MV-4-11 (cell line): ENCODE measurements at regions not wholly inside any gene's neighbourhood (a gene's known extent, or its start where the extent isn't known, plus 50 kb on each side); places are given as distances from the start of the nearest gene placed in this dataset.
A peak's percentile ranks its signal among the peaks of the same experiment; 100 is the strongest.
"Not testable (repeated sequence)": the region's sequence is repeated elsewhere in the genome, so short reads cannot be mapped to it uniquely, and the experiment has no call there.

Source experiments
- DNase-seq: peaks from one replicate; lab custom pipeline; 2025; lab: John Stamatoyannopoulos, UW

DNA sequence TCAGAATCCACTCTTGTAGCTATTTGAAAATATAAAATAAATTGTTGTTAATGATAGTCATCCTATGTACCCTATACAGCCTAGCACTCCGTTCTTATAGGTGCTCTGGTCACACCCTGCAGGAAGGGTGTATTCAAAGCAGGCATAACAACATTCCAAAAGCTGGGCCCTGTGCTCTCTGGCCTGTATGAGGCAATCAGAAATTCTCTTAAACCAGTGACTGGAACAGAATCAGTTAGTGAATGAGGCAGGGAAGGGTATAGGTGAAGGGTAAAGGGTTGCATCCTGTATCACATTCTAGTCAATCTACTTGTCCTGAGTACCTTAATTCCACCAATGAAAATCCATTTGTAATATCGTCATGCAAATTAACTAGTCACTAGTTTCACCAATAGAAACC is 154.5 kb upstream of the ZNF217 start:
- DNase-seq, result no peak

DNA sequence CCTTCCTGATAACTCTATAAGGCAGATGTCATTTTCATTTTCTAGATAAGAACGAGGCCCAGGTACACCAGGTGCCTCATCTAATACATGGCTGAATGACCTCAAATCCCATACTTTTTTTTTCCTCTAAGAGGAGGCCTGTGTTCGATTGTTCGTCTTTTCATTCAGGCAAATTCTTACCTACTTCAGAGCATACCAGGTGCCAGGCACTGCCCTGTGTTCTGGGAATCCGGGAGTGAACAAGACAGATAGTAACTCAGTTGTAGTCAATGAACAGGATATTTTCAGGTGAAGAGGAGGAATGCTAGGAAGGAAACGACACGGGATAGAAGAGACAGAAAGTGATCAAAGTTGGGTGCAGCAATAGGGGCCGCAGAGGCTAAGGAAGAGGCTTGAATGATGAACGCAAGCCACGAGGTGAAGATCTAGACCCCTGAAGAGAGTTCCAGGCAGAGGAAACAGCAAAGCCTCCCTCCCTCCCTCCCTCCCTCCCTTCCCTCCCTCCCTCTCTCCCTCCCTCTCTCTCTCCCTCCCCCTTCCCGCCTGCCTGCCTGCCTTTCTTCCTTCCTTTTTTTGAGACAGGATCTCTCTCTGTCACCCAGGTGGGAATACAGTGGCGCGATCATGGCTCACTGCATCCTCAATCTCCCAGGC is 150.1 kb upstream of the ZNF217 start:
- DNase-seq, result no peak

DNA sequence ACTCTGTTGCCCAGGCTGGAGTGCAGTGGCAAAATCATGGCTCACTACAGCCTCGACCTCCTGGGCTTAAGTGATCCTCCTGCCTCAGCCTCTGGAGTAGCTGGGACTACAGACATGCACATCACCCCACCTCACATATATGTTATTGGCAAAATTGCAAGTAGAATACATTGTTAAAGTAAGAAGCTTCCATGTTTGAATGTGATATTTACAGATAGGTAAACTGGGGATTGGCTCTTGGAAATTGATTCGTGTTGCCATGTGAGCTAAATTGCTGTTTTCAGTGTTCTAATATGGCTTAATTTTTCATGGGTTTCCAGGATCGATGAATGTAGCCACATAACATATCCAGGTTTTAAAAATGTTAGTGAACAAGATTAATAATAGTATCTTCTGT is 149.0 kb upstream of the ZNF217 start:
- no peak for DNase-seq

DNA sequence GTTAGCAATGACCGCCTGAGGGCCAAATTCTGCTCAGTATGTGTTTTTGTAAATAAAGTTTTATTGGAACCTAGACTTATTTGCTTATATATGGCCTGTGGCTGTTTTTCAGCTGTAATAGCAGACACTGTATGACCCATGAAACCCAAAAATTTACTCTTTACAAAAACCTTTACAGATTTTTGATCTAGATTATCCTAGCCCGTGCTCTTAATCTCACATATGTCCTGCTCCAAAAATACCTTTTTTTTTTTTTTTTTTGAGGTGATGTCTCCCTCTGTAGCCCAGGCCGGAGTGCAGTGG is 148.0 kb upstream of the ZNF217 start:
- no peak for DNase-seq

DNA sequence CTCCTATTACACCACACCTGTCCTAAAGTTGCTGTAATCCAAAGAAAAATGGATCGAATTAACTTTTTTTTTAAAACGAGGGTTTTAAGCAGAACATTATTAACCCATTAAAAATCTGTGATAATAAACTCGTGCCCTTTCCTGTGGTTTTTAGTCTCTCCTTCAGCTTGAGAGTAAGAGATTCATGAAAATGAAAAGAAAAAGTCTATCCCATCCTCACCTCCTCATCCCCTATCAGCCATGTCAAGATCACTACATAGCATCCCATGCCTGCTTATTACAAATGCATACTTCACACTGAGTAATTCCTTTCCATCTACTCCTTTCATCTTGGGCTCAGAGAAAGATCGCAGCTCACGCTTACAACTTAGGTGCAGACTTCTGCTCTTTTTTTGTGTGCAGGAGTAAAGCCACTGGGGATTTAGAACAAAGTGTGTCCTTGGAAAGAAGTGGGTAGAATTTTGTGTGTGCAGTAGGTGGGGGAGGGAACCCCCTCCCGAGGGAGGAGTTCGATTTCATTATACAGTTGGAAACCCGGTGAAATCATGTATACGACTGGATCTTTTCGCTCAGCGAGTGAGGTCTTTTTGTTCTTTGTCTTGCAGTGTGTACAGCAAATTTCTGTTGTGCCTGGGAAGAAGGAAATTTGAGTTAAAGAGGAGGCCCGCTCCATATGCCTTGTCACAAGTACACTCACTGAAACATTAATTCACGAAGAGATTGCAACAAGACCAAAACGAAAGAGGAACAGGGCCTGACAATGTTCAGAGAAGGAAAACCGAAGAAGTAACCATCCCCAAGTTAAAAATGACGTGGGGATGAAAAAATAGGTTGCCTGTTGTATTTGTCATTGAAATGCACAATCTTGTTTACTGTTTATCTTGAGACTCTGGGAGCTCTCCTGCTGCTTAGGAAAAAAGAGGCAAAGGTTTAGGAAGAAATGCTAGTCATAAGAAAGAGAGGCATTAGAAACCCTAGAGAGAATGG is 146.5 kb upstream of the ZNF217 start:
- peak; percentile 92 for DNase-seq

DNA sequence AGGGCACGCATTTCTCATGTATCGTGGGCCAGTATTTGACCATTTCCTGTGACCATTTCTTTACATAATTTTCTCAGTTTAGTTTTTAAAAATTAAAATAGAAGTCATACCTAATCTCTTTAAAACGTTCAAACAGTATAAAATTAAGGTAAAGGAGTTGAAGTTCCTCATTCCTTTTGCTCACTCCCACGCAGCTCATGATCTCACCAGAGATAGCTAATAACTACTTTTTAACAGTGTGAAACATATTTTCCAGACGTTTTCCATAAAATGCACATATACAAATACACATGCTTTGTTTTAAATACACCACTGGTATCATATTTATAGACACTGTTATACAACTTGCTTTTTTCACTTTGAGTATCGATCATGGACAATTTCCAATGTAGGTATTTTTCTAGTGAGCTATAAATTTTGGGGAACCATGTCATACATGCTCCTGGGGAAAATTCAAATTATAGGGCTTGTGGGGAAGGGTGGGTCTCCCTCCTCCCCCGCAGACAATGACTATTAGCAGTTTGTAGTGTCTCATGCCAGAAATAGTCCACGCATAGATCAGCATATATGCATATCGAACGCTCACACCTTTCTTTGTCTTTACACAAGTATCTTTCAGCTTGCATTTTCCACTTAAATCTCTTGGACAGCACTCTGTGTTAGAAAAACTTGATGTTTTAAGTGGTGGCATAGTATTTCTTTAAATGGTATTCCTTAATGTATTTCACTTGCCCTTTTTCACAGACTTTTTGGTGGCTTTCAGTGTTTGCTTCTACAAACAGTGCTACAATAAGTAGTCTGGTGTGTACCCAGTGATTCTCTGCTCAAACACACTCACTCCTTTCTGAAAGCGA is 145.5 kb upstream of the ZNF217 start:
- DNase-seq, result no peak

DNA sequence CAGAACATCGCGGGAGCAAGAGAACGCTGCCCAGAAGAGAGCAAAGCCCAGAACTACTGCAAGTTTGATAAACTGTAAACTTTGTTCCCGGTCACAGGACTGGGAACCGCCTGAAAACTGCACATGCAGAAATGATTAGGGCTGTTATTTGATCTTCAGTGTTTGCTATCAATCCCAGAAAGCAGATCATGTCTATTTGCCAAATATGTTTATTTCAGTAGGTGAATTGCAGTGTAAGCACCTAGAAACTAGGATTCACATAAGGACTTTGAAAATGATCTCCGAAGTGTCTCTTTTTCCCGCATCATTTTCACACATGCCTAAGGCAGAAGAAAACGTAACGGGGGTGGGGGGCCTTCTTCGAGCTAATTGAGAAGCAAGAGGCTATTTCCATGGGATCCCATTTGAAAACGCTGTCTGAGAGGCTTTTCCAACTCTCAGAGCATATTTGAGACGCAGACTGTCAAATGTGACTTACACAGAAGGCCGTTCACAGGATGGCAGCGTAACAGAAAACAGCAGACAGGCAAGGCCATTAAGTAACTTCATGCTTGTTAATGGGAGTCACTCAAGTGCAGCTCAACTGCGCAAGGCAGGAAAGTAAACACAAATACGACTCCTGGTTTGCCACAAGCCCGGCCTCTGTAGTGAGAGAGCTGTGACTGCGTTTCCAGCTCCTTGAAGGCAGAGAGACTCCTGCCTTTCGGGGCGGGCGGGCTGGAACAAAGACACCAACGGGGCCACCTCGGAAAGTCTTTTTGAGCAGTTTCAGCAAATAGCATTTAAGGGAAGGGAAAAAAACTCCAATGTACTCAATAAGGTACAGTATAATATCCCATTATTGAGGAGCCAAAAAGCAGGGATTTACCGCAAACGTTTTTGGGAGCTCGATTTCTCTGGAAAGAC is 144.7 kb upstream of the ZNF217 start:
- no peak for DNase-seq

DNA sequence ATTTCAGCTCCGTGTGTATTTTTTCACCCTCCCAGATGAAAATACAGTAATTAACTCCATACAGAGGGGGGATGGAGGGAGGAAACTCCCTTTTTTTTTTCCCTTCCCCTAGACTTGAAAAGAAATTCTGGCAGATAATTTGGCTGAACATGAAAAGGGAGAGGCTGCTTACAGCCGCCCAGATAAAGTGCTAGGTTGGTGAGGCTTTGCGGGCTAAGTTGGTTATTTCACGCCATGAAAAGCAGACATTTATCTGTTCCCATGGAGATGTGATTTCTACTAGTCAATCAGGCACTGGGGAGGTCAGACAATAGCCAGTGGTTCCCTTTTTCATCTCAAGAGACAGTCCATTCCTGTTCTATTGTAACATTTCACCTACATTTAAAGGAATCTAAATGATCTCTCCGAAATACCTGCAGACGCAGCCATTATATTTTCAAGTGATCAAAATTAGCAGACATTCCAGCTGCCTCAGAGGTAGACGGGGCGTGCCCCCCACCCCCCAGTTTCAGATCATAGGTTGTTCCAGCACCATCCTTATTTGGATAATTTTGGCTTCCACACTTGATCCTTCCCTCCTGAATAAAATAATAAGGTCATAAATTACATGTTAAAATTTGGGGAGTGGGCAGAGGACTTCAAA is 143.9 kb upstream of the ZNF217 start:
- DNase-seq, result peak; percentile 58

DNA sequence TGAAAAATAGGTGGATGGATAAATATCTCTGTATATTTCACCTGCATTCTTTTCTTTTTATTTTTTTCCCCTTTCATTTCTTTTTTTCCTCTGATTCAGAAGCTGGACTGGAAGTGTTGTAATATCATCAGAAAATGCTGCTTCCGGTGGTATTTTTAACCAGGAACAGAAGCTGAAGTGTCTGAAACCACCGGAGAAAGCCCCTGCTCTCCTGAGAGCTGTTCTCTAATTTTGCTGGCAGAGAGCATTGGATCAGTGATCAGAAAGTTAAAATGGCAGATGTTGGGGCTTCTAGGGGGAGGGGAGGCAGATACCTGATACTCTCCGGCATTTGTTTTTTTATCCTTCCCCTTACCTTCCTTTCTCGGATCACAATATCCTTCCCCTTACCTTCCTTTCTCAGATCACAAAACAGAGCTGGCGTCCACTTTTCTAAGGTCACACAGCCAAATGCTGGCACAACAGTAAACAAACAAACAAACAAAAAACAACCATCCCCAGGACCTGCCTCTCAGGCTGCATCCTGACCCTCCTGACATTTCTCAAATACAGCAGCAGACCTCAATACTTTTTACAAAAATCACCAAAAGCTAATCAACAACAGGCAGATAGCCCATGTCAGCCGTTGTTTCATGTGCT is 143.2 kb upstream of the ZNF217 start:
- peak; percentile 86 for DNase-seq

DNA sequence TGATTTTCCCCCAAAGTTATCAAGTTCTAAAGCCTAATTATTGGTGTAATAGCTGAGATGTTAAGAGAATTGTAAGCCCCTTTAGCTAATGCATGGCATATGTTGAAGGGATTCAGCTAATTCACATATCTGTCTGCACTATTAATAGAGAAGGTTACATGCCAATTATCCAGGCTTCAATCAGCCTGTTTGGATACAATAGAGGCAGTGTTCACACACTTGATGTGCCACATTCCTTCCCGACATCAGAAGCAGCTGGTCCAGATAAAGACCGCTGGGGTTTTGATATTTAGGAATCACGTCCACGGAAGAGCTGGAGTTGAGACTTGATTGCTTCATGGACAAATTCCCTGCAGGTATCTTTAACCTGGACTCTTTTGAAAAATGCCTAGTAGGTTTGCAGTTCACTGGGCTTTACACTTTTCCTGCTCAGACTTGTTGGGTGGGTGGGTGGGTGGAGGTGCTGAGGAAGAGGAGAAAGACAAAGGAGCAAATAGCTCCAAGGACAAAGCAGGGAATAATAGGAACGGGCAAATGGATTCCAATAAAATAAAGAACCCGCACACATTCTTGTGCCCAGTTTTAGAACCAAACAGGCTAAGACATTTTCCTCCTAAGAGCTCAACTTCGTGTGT is 142.6 kb upstream of the ZNF217 start:
- no peak for DNase-seq

DNA sequence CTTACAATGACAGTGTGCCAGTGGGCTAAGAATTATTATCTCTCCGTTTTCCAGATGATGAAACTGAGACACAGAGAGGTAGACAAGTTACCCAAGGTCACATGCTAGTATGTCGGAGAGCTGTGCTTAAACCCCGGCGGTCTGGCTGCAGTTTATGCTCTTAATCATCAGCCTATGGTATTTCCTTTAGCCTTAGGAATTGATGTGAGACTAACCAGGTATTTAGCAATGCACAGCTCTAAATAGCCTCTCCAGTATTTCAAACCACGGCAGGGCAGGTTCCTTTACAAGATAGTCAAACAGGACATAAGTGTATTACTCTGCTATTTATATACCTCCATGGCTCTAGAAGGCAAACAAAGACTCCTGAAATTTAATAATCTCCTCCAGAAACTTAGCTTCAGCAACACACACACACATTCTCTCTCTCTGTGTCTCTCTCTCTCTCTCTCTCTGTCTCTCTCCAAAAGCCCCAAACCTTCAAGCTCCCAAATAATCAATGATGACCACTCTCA is 142.0 kb upstream of the ZNF217 start:
- peak; percentile 89 for DNase-seq

DNA sequence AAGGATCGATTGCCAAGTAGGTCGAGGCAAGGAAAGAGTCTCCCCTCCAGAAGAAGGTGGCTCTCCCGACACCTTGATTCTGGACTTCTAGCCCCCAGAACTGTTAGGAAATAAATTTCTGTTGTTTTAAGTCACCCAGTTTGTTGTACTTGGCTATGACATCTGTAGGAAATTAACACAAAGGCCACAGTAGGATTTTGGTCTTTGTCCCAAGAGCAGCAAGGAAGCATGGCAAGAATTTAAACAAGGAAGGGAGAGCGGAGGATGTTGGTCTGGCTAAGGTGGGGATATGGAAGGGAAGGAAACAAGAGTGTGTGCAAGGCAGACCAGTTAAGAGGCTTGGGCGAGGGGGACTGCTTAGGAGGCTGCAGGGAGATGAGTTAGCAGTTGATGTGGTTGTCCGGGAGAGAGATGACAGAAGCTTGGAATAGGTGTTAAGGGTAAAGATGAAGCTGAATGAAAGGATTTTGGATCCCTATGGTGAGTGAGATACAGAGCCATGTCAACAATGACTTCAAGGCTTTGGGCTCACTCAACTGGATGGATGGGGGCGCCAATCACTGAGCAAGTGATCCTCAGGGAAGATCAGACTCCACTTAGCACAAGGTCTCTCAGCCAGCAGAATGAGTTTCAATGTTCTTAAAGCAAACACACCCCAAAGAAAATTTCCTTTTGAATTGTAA is 140.5 kb upstream of the ZNF217 start:
- DNase-seq, result no peak

DNA sequence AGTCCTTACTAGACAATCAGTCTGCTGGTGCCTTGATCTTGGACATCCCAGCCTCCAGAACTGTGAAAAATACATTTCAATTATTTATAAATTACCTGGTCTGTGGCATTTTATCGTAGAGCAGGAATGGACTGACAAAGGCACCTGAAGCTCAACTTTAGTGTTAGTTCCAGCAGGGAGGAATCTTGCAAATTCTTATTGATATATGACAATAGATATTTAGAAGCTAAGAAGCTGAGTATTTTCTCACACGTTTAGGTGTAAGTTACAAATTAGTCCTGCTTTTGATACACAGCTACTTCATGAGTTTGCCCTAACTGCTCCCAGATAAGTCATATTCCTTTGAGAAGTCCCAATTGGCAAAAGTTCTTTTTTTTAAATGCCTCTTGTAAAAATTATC is 138.0 kb upstream of the ZNF217 start:
- no peak for DNase-seq

DNA sequence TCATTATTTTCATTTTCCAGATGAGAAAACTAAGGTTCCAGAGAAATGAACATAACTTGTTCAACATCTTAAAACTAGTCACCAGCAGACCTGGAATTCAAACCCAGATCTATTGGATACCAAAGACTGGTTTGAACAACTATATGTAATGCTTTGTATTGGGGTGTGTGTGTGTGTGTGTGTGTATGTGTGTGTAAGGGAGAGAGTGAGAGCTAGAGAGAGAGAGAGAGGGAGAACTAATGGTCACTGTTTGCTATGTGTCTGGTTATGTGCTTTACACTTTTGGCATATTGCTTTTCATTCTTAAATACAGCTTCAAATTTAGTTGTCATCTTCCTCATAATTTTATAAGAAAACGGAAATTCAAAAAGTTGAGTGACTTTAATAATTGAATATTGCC is 134.7 kb upstream of the ZNF217 start:
- DNase-seq, result no peak

DNA sequence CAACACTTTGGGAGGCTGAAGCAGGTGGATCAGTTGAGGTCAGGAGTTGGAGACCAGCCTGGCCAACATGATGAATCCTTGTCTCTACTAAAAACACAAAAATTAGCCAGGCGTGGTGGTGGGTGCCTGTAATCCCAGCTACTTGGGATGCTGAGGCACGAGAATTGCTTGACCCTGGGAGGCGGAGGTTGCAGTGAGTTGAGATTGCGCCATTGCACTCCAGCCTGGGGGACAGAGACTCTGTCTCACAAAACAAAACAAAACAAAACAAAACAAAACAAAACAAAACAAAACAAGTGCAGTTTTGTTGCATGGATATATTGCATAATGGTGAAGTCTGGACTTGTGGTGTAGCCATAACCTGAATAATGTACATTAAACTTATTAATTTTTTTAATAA is 133.6 kb upstream of the ZNF217 start:
- DNase-seq, result not testable (repeated sequence)

DNA sequence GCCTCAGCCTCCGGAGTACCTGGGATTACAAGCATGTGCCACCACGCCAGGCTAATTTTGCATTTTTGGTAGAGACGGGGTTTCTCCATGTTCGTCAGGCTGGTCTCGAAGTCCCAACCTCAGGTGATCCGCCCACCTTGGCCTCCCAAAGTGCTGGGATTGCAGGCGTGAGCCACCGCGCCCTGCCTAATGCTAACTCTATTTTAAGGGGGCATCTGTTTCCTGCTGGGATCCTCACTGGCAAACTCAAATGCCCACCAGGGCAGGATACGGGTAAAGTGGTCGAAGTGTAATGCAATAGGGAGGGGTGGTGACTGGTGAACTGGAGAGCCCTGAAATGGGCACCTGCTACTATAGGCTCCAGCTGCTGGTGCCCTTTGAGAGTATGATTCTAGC is 131.9 kb upstream of the ZNF217 start:
- DNase-seq, result no peak

DNA sequence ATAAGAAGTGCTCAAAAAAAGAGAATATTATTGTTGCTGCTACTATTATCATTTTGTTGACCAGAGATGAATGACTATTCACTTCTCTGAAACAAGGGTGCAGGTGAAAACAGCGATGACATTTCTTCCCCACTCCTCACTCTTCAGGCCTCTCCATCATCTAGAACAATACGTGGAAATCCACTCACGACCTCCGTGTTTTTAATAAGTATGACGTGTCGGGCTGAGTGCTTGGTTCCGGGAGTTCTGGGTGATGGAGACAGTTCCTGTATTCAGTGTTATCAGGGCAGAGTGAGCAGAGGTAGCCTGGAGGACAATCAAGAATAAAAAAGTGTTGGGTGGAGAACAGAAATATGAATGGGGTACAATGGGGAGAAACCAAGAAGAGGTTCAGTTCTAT is 130.0 kb upstream of the ZNF217 start:
- DNase-seq, result no peak

DNA sequence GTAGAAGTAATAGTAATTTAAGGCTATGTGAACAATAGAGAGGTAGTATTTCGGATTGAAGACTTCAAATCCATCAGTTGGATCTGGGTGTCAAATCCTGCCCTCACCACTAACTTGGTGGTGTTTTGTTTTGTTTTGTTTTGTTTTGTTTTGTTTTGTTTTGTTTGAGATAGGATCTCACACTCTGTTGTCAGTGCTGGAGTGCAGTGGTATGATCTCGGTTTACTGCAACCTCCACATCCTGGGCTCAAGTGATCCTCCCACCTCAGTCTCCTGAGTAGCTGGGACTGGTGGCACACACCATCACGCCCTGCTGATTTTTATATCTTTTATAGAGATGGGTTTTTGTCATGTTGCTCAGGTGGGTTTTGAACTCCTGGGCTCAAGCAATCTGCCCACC is 129.4 kb upstream of the ZNF217 start:
- DNase-seq, result no peak

DNA sequence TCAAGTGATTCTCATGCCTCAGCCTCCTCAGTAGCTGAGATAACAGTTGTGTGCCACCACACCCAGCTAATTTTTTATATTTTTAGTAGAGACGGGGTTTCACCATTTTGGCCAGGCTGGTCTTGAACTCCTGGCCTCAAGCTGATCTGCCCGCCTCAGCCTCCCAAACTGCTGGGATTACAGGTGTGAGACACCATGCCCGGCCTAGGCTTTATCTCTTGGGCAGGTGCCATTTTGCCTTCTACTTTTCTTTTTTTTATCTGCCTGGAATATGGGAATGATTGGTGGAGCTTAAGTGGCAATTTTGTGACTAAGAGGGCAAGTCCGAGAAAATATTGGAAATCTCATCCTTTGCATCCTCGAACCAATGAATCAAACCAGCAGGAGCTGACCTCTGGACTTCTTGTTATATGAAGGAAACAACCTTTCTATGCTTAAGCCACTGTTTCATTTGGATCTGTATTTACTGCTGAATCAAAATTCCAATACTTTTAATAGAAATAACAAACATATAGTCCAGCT is 128.9 kb upstream of the ZNF217 start:
- no peak for DNase-seq
